ENCODE measurements at regions not wholly inside any gene's neighbourhood (a gene's known extent, or its start where the extent isn't known, plus 50 kb on each side); places are given as distances from the start of the nearest gene placed in this dataset.

DNA sequence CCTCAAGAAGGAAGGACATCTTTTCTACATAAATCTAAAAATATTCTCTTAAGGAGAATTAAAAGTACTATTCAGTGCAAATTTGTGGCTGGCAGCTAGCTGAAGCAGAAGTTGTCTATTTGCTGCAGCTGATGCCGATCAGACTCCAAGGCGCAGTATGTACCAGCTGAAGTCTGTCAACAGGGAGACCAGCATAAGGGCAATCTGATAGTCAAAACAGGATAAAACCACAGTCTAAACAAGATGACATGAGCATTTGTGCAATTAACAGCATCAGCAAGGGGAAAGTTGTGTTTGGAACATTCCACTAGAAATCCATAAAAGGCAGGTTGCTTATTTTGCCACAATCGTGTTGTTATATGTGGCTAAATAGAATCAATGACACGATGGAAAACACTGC, 198.2 kb upstream of the ROBO2 start:
- DNase-seq, result no peak
- no peaks in the 10 kb centered on the region for H3K27me3 ChIP-seq (ENCODE audit: insufficient read depth, low read depth)
- no peak for TF ChIP-seq EZH2 (IDR thresholded peaks at IDR 0.05; ENCODE audit: low read depth)
- TF ChIP-seq, protein P1, sequence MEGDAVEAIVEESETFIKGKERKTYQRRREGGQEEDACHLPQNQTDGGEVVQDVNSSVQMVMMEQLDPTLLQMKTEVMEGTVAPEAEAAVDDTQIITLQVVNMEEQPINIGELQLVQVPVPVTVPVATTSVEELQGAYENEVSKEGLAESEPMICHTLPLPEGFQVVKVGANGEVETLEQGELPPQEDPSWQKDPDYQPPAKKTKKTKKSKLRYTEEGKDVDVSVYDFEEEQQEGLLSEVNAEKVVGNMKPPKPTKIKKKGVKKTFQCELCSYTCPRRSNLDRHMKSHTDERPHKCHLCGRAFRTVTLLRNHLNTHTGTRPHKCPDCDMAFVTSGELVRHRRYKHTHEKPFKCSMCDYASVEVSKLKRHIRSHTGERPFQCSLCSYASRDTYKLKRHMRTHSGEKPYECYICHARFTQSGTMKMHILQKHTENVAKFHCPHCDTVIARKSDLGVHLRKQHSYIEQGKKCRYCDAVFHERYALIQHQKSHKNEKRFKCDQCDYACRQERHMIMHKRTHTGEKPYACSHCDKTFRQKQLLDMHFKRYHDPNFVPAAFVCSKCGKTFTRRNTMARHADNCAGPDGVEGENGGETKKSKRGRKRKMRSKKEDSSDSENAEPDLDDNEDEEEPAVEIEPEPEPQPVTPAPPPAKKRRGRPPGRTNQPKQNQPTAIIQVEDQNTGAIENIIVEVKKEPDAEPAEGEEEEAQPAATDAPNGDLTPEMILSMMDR (conservative IDR thresholded peaks at IDR 0.05), result no peak
- H3K9me2 ChIP-seq (ENCODE audit: insufficient read depth), result no peaks in the 10 kb centered on the region
- H2AFZ ChIP-seq, result no peak overlapping the region
- H3K4me3 ChIP-seq, result no peak overlapping the region
- H4K20me1 ChIP-seq (ENCODE audit: insufficient read depth), result no peaks in the 10 kb centered on the region
- no peak overlapping the region for H3K27ac ChIP-seq
- ChIA-PET CTCF (no interaction called here), POLR2A (ENCODE audit: unreplicated experiment) (no interaction called here)
- H3F3A ChIP-seq (ENCODE audit: insufficient read depth, low read depth), result no peaks in the 10 kb centered on the region
- no peaks in the 10 kb centered on the region for H3K36me3 ChIP-seq (ENCODE audit: low read depth)
- no TSS peak for BruUV-seq (replicated peaks)
- H3K4me1 ChIP-seq (replicated peaks; ENCODE audit: insufficient read depth), result no peaks in the 10 kb centered on the region
- no peaks in the 10 kb centered on the region for H3K9me3 ChIP-seq (ENCODE audit: insufficient read depth, low read depth)
- H3K4me2 ChIP-seq, result no peak overlapping the region
- intact Hi-C loops (cut with micrococcal nuclease; ENCODE audit: unreplicated experiment), result no loop called here
- H3K79me2 ChIP-seq (ENCODE audit: low read depth), result no peaks in the 10 kb centered on the region

DNA sequence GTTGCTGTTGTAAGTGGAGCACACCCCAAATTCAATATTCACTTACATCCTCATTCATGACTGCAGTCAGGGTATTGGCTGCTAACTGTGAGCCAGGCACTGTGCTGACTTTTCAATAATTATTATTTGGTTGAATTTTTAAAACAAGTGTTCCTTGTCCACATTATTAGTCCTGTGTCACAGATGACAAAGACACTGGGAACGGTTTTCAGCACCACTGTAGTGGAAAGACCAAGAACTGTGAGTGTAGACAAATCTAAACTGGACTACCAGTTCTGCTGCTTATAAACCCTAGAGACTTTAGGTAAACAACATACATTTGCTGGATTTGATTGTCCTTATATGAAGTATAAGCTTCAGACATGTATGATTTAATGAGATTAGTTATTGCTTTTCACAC, 197.7 kb upstream of the ROBO2 start:
- Histone ChIP-seq H3K79me2 (ENCODE audit: low read depth) (no peaks in the 10 kb centered on the region), H4K20me1 (ENCODE audit: insufficient read depth) (no peaks in the 10 kb centered on the region), H3K4me3 (no peak overlapping the region), H3K27me3 (ENCODE audit: insufficient read depth, low read depth) (no peaks in the 10 kb centered on the region), H3K4me1 (replicated peaks; ENCODE audit: insufficient read depth) (no peaks in the 10 kb centered on the region), H3F3A (ENCODE audit: insufficient read depth, low read depth) (no peaks in the 10 kb centered on the region), H3K27ac (no peak overlapping the region), H3K9me3 (ENCODE audit: insufficient read depth, low read depth) (no peaks in the 10 kb centered on the region), H2AFZ (no peak overlapping the region), H3K36me3 (ENCODE audit: low read depth) (no peaks in the 10 kb centered on the region), H3K4me2 (no peak overlapping the region), H3K9me2 (ENCODE audit: insufficient read depth) (no peaks in the 10 kb centered on the region)
- POLR2A ChIA-PET (ENCODE audit: unreplicated experiment), result no interaction called here
- CTCF ChIA-PET, result no interaction called here
- intact Hi-C loops (cut with micrococcal nuclease; ENCODE audit: unreplicated experiment), result no loop called here
- no peak for DNase-seq
- BruUV-seq (replicated peaks), result no TSS peak
- no peak for TF ChIP-seq EZH2 (IDR thresholded peaks at IDR 0.05; ENCODE audit: low read depth)
- TF ChIP-seq, protein P1 (conservative IDR thresholded peaks at IDR 0.05), result no peak

DNA sequence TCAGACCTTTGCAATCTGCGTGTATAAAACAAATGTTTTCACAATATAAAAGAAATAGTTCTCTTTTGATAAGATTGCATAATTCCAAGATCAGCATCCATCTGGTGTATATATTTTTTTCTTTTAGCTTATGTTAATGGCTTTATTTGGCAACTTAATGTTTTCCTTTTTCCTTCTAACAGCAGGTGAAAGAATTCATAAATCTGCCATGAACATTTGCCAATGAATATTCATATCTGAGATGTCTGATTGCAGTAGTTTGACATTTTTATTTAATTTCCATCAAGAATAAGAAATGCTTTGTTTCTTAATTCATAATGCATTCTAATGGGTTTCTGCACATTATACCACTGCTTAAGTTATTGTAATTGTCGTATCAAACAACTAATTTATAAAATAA, 184.4 kb upstream of the ROBO2 start:
- H3K36me3 ChIP-seq (ENCODE audit: low read depth), result no peaks in the 10 kb centered on the region
- no peak overlapping the region for H2AFZ ChIP-seq
- no peak overlapping the region for H3K4me2 ChIP-seq
- no peaks in the 10 kb centered on the region for H3K79me2 ChIP-seq (ENCODE audit: low read depth)
- no peaks in the 10 kb centered on the region for H4K20me1 ChIP-seq (ENCODE audit: insufficient read depth)
- no peak overlapping the region for H3K4me3 ChIP-seq
- peaks cover 4% of the 10 kb centered on the region; the same call in 1 of the 2 replicates for H3K27me3 ChIP-seq (ENCODE audit: insufficient read depth, low read depth)
- H3F3A ChIP-seq (ENCODE audit: insufficient read depth, low read depth), result no peaks in the 10 kb centered on the region
- H3K9me2 ChIP-seq (ENCODE audit: insufficient read depth), result no peaks in the 10 kb centered on the region
- DNase-seq, result no peak
- intact Hi-C loops (cut with micrococcal nuclease; ENCODE audit: unreplicated experiment), result no loop called here
- CTCF ChIA-PET, result no interaction called here
- no TSS peak for BruUV-seq (replicated peaks)
- TF ChIP-seq, protein P1 (conservative IDR thresholded peaks at IDR 0.05), result no peak
- TF ChIP-seq EZH2 (IDR thresholded peaks at IDR 0.05; ENCODE audit: low read depth), result no peak
- POLR2A ChIA-PET (ENCODE audit: unreplicated experiment), result no interaction called here
- no peaks in the 10 kb centered on the region for H3K9me3 ChIP-seq (ENCODE audit: insufficient read depth, low read depth)
- H3K4me1 ChIP-seq (replicated peaks; ENCODE audit: insufficient read depth), result no peaks in the 10 kb centered on the region
- H3K27ac ChIP-seq, result no peak overlapping the region

Data from PC-9 (cell line).